IPS DF 6.9 (cell line): ENCODE measurements at regions not wholly inside any gene's neighbourhood (a gene's known extent, or its start where the extent isn't known, plus 50 kb on each side); places are given as distances from the start of the nearest gene placed in this dataset.

Source experiments
- DNase-seq: peaks from one replicate; pipeline ENCODE4 v3.0.0-alpha.2; 2013; ENCODE audit warnings: low read depth, low spot score
- H3K27ac ChIP-seq: one replicate; pipeline ENCODE4 v1.5.1; 2013; ENCODE audit warnings: low read length, control low read depth
- H3K27me3 ChIP-seq: 2 replicates; pipeline ENCODE4 v1.6.1; 2013; ENCODE audit warnings: mild to moderate bottlenecking, low read length; ENCODE audit not compliant: control insufficient read depth, insufficient read depth
- H3K36me3 ChIP-seq: 2 replicates; pipeline ENCODE4 v1.6.1; 2013; ENCODE audit warnings: low read length; ENCODE audit not compliant: control insufficient read depth, insufficient read depth
- H3K4me1 ChIP-seq: 2 replicates; pipeline ENCODE4 v1.6.1; 2013; ENCODE audit warnings: low read length; ENCODE audit not compliant: control insufficient read depth, insufficient read depth
- H3K4me3 ChIP-seq: 2 replicates; pipeline ENCODE4 v1.5.1; 2013; ENCODE audit warnings: mild to moderate bottlenecking, low read length
- H3K9me3 ChIP-seq: 2 replicates; pipeline ENCODE4 v1.6.1; 2013; ENCODE audit warnings: low read length, inconsistent platforms; ENCODE audit not compliant: control insufficient read depth, insufficient read depth
- WGBS: extraction: QIAGEN DNeasy Blood & Tissue Kit; methylation state at CpG from one replicate; pipeline ENCODE4 v1.1.7; 2013; ENCODE audit warnings: mixed read lengths, missing lambda C conversion rate; ENCODE audit not compliant: insufficient read length, insufficient coverage; 5-methylcytosine and 5-hydroxymethylcytosine counted together

GRCh38 chr22:49633010-49633324, 194.7 kb downstream of the BRD1 start:
- H3K27me3 ChIP-seq = no peaks in the 10 kb centered on the region
- no peak for DNase-seq
- H3K9me3 ChIP-seq = peaks cover 36% of the 10 kb centered on the region
- H3K27ac ChIP-seq = no peak overlapping the region
- H3K4me1 ChIP-seq = no peaks in the 10 kb centered on the region
- no peaks in the 10 kb centered on the region; the same call in 1 of the 2 replicates for H3K36me3 ChIP-seq
- WGBS = no CpG with 5 or more reads among the region's 12 CpGs
- H3K4me3 ChIP-seq = no peak overlapping the region

- no peak for DNase-seq
- Histone ChIP-seq H3K9me3 (peaks cover 38% of the 10 kb centered on the region), H3K27ac (no peak overlapping the region), H3K27me3 (no peaks in the 10 kb centered on the region), H3K4me3 (no peak overlapping the region), H3K4me1 (no peaks in the 10 kb centered on the region), H3K36me3 (no peaks in the 10 kb centered on the region; the same call in 1 of the 2 replicates)
- WGBS = no CpG with 5 or more reads among the region's 51 CpGs
These were observed 195.3 kb downstream of the BRD1 start for GRCh38 chr22:49632199-49633009.

- Histone ChIP-seq H3K27ac (no peak overlapping the region), H3K4me1 (no peaks in the 10 kb centered on the region), H3K36me3 (no peaks in the 10 kb centered on the region; the same call in 1 of the 2 replicates), H3K9me3 (peaks cover 34% of the 10 kb centered on the region), H3K27me3 (no peaks in the 10 kb centered on the region), H3K4me3 (no peak overlapping the region)
- no CpG with 5 or more reads among the region's 17 CpGs for WGBS
- DNase-seq = no peak
These were observed 197.2 kb downstream of the BRD1 start for GRCh38 chr22:49630448-49630946.

GRCh38 chr22:49629586-49630447, 197.9 kb downstream of the BRD1 start:
- no peak for DNase-seq
- Histone ChIP-seq H3K36me3 (no peaks in the 10 kb centered on the region; the same call in 1 of the 2 replicates), H3K27me3 (no peaks in the 10 kb centered on the region), H3K27ac (no peak overlapping the region), H3K9me3 (peaks cover 31% of the 10 kb centered on the region), H3K4me3 (no peak overlapping the region), H3K4me1 (no peaks in the 10 kb centered on the region)
- no CpG with 5 or more reads among the region's 16 CpGs for WGBS

DNA sequence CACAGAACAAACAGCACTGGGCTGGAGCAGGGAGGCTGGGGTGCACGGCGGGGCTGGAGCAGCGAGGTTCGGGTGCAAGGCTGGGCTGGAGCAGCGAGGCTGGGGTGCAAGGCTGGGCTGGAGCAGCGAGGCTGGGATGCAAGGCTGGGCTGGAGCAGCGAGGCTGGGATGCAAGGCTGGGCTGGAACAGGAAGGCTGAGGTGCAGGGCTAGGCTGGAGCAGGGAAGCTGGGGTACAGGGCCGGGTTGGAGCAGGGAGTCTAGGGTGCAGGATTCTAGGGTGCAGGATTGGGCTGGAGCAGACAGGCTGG, 198.5 kb downstream of the BRD1 start:
- WGBS = no CpG with 5 or more reads among the region's 8 CpGs
- Histone ChIP-seq H3K4me1 (no peaks in the 10 kb centered on the region), H3K36me3 (no peaks in the 10 kb centered on the region; the same call in 1 of the 2 replicates), H3K4me3 (no peak overlapping the region), H3K27me3 (no peaks in the 10 kb centered on the region), H3K27ac (no peak overlapping the region), H3K9me3 (peaks cover 26% of the 10 kb centered on the region)
- DNase-seq = no peak

GRCh38 chr22:49628391-49629260, 199.0 kb downstream of the BRD1 start:
- Histone ChIP-seq H3K4me1 (no peaks in the 10 kb centered on the region), H3K27ac (no peak overlapping the region), H3K9me3 (peaks cover 26% of the 10 kb centered on the region), H3K36me3 (no peaks in the 10 kb centered on the region; the same call in 1 of the 2 replicates), H3K27me3 (no peaks in the 10 kb centered on the region), H3K4me3 (no peak overlapping the region)
- WGBS = no CpG with 5 or more reads among the region's 27 CpGs
- no peak for DNase-seq

- H3K9me3 ChIP-seq = peaks cover 29% of the 10 kb centered on the region
These were observed 200.2 kb downstream of the BRD1 start for GRCh38 chr22:49627217-49628181.

DNA sequence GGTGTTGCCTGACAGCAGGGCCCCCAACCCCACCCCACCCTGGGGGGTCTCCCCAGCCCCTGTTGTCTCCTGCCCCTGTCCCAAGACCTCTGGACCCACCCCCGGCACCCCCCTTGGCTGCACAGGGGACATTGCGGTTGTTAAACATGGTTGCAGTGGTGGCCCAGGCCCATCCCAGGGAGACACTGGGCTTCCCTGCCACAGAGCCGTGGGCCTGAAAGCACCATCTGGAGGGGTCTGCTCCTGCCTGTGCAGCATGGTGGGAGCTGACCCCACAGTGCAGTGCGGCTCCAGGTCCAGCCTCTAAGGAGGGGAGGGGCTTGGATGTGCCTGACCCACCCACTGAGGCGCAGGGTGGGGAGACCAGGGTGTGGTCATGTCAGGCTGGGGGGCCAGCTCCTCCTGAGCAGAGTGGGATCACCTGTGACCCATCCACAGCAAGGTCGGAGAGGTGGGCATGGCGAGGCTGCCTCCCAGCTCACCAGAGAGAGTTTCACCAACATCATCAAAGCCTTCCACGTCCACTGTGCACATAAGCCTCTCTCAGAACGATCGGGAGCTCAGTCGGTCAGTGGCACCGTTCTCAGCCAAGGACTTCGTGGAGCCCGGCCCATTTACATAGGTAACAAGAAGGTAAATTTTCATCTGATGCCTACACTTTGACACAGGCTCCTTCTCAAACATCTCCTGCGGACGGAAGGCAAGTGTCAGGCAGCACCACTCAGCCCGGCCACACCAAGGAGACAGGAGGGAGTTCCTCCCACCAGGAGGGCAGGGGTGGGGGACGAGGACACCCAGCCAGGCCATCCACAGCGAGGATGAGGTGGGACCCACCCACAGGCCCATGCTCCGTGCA, 201.1 kb downstream of the BRD1 start:
- Histone ChIP-seq H3K4me1 (no peaks in the 10 kb centered on the region), H3K27me3 (no peaks in the 10 kb centered on the region), H3K4me3 (no peak overlapping the region), H3K36me3 (no peaks in the 10 kb centered on the region; the same call in 1 of the 2 replicates), H3K9me3 (peaks cover 35% of the 10 kb centered on the region), H3K27ac (no peak overlapping the region)
- no CpG with 5 or more reads among the region's 20 CpGs for WGBS
- no peak for DNase-seq

More at GRCh38 chr22:49627217-49628181, 200.2 kb downstream of the BRD1 start:
- H3K4me3 ChIP-seq = no peak overlapping the region
- DNase-seq = no peak
- H3K27me3 ChIP-seq = no peaks in the 10 kb centered on the region
- H3K27ac ChIP-seq = no peak overlapping the region
- no peaks in the 10 kb centered on the region for H3K4me1 ChIP-seq
- WGBS = no CpG with 5 or more reads among the region's 31 CpGs
- no peaks in the 10 kb centered on the region; the same call in 1 of the 2 replicates for H3K36me3 ChIP-seq
